ENCODE measurements at regions not wholly inside any gene's neighbourhood (a gene's known extent, or its start where the extent isn't known, plus 50 kb on each side); places are given as distances from the start of the nearest gene placed in this dataset.

DNA sequence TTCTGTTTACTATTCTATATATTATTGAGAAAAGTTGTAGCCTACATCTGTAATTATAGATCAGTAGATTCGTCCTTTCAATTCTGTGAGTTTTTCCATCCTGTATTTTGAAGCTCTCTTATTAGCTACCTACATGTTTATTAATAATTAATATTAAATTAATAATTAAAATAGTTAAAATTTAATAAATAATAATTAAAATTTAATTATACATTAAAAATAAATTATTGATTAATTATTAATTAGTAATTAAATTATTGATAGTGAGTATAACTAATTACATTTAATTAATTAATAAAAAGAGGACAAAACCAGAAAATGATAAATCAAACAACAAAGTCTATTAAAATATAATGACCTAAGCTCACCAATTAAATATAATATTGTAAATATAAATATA lies 606.6 kb upstream of the ROBO1 start:
- TF ChIP-seq, protein P1, sequence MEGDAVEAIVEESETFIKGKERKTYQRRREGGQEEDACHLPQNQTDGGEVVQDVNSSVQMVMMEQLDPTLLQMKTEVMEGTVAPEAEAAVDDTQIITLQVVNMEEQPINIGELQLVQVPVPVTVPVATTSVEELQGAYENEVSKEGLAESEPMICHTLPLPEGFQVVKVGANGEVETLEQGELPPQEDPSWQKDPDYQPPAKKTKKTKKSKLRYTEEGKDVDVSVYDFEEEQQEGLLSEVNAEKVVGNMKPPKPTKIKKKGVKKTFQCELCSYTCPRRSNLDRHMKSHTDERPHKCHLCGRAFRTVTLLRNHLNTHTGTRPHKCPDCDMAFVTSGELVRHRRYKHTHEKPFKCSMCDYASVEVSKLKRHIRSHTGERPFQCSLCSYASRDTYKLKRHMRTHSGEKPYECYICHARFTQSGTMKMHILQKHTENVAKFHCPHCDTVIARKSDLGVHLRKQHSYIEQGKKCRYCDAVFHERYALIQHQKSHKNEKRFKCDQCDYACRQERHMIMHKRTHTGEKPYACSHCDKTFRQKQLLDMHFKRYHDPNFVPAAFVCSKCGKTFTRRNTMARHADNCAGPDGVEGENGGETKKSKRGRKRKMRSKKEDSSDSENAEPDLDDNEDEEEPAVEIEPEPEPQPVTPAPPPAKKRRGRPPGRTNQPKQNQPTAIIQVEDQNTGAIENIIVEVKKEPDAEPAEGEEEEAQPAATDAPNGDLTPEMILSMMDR (IDR thresholded peaks at IDR 0.05) = no peak
- TF ChIP-seq POLR2A (IDR thresholded peaks at IDR 0.05) = no peak

Measured in Peyer's patch (tissue), 4 donors.